ENCODE measurements at regions not wholly inside any gene's neighbourhood (a gene's known extent, or its start where the extent isn't known, plus 50 kb on each side); places are given as distances from the start of the nearest gene placed in this dataset.
"Not testable (repeated sequence)": the region's sequence is repeated elsewhere in the genome, so short reads cannot be mapped to it uniquely, and the experiment has no call there.

DNA sequence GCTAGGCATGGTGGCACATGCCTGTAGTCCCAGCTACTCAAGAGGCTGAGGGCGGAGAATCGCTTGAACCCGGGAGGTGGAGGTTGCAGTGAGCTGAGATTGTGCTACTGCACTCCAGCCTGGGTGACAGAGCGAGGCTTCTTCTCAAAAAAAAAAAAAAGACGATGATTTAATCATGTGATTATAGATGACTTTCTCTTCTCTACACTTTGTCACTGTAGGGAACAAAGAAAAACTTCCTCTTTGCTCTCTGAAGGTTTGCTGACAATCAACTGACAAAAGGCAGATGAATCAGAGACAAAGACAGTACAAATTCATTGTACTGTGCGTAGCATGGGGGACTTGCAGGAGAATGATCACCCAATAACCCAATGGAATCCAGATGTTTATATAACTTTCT, 108.0 kb downstream of the BDH1 start:
- peak overlapping the region in 1 of 2 donors; percentile 76 for H3K27ac ChIP-seq (ENCODE audit: low read depth in 1 of 2, low read length in 1 of 2)
- WGBS: 65% methylated on average over 6 of the region's 6 CpGs

DNA sequence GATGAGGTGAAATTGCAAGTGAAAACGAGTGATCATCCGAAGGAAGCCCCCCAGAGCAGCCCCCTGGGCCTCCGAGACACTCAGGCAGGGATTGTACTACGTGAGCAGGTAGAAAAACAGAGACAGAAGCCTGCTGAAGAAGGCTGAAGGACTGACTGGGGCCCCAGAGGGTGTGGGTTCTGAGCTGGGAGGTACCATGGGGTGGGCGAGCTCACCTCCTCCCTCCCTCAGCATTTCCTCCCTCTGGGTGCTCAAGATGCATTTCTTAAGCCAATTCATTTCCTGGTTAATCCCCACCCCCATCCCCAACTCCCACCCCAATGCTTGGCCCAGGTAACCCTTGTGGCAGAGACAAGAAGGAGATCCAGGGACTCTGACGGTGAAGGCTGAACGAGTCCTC, 108.7 kb downstream of the BDH1 start:
- no peaks in the 10 kb centered on the region for H3K36me3 ChIP-seq (ENCODE audit: control insufficient read depth in 2 of 2, insufficient read depth in 2 of 2, low read length in 1 of 2)
- 85% methylated on average over 7 of the region's 7 CpGs for WGBS
- H3K27ac ChIP-seq (ENCODE audit: low read depth in 1 of 2, low read length in 1 of 2): peak overlapping the region in 1 of 2 donors; percentile 76
- no peaks in the 10 kb centered on the region for H3K9me3 ChIP-seq (ENCODE audit: control insufficient read depth in 2 of 2, insufficient read depth in 1 of 2, low read length in 1 of 2)
- peak in 4 of 9 donors; percentile 19 to 60 (median 40) for DNase-seq (ENCODE audit: low read depth in 6 of 9, low spot score in 9 of 9)
- H3K4me1 ChIP-seq (ENCODE audit: control insufficient read depth in 2 of 2, insufficient read depth in 2 of 2, low read length in 2 of 2): peaks cover 0 to 40% of the 10 kb centered on the region in 2 donors
- H3K4me3 ChIP-seq (ENCODE audit: low read length in 2 of 2): no peak overlapping the region
- no peaks in the 10 kb centered on the region for H3K27me3 ChIP-seq (ENCODE audit: control insufficient read depth in 2 of 2, insufficient read depth in 1 of 2, low read length in 1 of 2)

More for the DNA sequence above, 108.0 kb downstream of the BDH1 start:
- not testable (repeated sequence) for H3K9me3 ChIP-seq (ENCODE audit: control insufficient read depth in 2 of 2, insufficient read depth in 1 of 2, low read length in 1 of 2); H3K4me3 ChIP-seq (ENCODE audit: low read length in 2 of 2); H3K27me3 ChIP-seq (ENCODE audit: control insufficient read depth in 2 of 2, insufficient read depth in 1 of 2, low read length in 1 of 2); H3K36me3 ChIP-seq (ENCODE audit: control insufficient read depth in 2 of 2, insufficient read depth in 2 of 2, low read length in 1 of 2)
- peaks cover 0 to 40% of the 10 kb centered on the region in 2 donors for H3K4me1 ChIP-seq (ENCODE audit: control insufficient read depth in 2 of 2, insufficient read depth in 2 of 2, low read length in 2 of 2)
- DNase-seq (ENCODE audit: low read depth in 6 of 9, low spot score in 9 of 9): peak in 2 of 9 donors; percentile 39 to 61

DNA sequence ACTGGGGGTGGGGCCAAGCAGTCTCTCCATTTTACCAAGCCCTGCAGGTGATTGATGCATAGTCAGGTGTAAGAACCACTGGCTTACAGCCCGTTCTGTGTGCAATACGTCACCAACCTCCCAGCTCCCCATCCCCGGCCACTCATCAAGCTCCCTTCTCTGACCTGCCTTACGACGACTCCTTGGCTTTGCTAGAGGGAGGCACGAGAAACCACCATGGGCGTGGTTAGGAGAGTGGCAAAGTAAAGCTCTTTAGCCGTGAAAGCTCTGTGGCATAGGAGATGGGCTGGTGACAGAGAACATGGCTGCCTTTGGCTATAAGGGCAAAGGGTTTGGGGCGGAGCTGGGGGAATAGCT, 109.1 kb downstream of the BDH1 start:
- Histone ChIP-seq H3K4me3 (ENCODE audit: low read length in 2 of 2) (no peak overlapping the region), H3K27ac (ENCODE audit: low read depth in 1 of 2, low read length in 1 of 2) (peak overlapping the region in 1 of 2 donors; percentile 69), H3K27me3 (ENCODE audit: control insufficient read depth in 2 of 2, insufficient read depth in 1 of 2, low read length in 1 of 2) (no peaks in the 10 kb centered on the region), H3K4me1 (ENCODE audit: control insufficient read depth in 2 of 2, insufficient read depth in 2 of 2, low read length in 2 of 2) (peaks cover 0 to 40% of the 10 kb centered on the region in 2 donors), H3K9me3 (ENCODE audit: control insufficient read depth in 2 of 2, insufficient read depth in 1 of 2, low read length in 1 of 2) (no peaks in the 10 kb centered on the region), H3K36me3 (ENCODE audit: control insufficient read depth in 2 of 2, insufficient read depth in 2 of 2, low read length in 1 of 2) (no peaks in the 10 kb centered on the region)
- no peak for DNase-seq (ENCODE audit: low read depth in 6 of 9, low spot score in 9 of 9)
- WGBS: 94% methylated on average over 9 of the region's 9 CpGs

- H3K27ac ChIP-seq (ENCODE audit: low read depth in 1 of 2, low read length in 1 of 2): no peak overlapping the region
- no peak overlapping the region for H3K4me3 ChIP-seq (ENCODE audit: low read length in 2 of 2)
- no peaks in the 10 kb centered on the region for H3K36me3 ChIP-seq (ENCODE audit: control insufficient read depth in 2 of 2, insufficient read depth in 2 of 2, low read length in 1 of 2)
- H3K27me3 ChIP-seq (ENCODE audit: control insufficient read depth in 2 of 2, insufficient read depth in 1 of 2, low read length in 1 of 2): no peaks in the 10 kb centered on the region
- 82% methylated on average over 13 of the region's 13 CpGs for WGBS
- DNase-seq (ENCODE audit: low read depth in 6 of 9, low spot score in 9 of 9): no peak
- H3K9me3 ChIP-seq (ENCODE audit: control insufficient read depth in 2 of 2, insufficient read depth in 1 of 2, low read length in 1 of 2): no peaks in the 10 kb centered on the region
- H3K4me1 ChIP-seq (ENCODE audit: control insufficient read depth in 2 of 2, insufficient read depth in 2 of 2, low read length in 2 of 2): peaks cover 0 to 40% of the 10 kb centered on the region in 2 donors
Observed at GRCh38 chr3:197445896-197446699, 109.7 kb downstream of the BDH1 start.

DNA sequence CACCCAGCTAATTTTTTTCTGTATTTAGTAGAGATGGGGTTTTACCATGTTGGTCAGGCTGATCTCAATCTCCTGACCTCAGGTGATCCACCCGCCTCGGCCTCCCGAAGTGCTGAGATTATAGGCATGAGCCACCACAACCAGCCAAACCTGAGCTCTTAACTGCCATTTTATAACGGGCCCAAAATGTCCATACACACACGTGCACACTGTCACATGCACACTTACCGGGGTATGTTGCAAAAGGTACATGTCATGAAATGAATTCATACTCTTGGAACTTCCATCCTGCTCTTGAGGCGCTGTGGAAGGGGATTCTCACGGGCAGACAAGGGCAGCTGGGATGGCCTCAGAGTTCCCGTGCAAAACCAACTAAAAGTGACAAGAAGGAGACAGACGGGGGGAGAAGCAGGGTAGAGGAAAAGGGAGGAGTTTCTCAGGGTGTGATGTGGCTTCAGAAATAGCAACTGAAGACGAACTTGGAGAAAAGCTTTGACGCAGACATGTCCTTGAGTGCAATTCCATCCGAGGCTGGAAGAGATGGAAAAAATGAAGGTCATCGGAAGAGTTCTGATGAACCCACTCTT, 110.9 kb downstream of the BDH1 start:
- peak overlapping the region in 1 of 2 donors; percentile 6 for H3K27ac ChIP-seq (ENCODE audit: low read depth in 1 of 2, low read length in 1 of 2)
- H3K27me3 ChIP-seq (ENCODE audit: control insufficient read depth in 2 of 2, insufficient read depth in 1 of 2, low read length in 1 of 2): no peaks in the 10 kb centered on the region
- H3K36me3 ChIP-seq (ENCODE audit: control insufficient read depth in 2 of 2, insufficient read depth in 2 of 2, low read length in 1 of 2): no peaks in the 10 kb centered on the region
- H3K4me3 ChIP-seq (ENCODE audit: low read length in 2 of 2): peak overlapping the region in 1 of 2 donors; percentile 8
- peak in 4 of 9 donors; percentile 26 to 66 (median 42) for DNase-seq (ENCODE audit: low read depth in 6 of 9, low spot score in 9 of 9)
- peaks cover 0 to 40% of the 10 kb centered on the region in 2 donors for H3K4me1 ChIP-seq (ENCODE audit: control insufficient read depth in 2 of 2, insufficient read depth in 2 of 2, low read length in 2 of 2)
- WGBS: 65% methylated on average over 14 of the region's 14 CpGs
- H3K9me3 ChIP-seq (ENCODE audit: control insufficient read depth in 2 of 2, insufficient read depth in 1 of 2, low read length in 1 of 2): no peaks in the 10 kb centered on the region

- no peak for DNase-seq (ENCODE audit: low read depth in 6 of 9, low spot score in 9 of 9)
- Histone ChIP-seq H3K27ac (ENCODE audit: low read depth in 1 of 2, low read length in 1 of 2) (no peak overlapping the region), H3K4me3 (ENCODE audit: low read length in 2 of 2) (no peak overlapping the region), H3K9me3 (ENCODE audit: control insufficient read depth in 2 of 2, insufficient read depth in 1 of 2, low read length in 1 of 2) (no peaks in the 10 kb centered on the region), H3K4me1 (ENCODE audit: control insufficient read depth in 2 of 2, insufficient read depth in 2 of 2, low read length in 2 of 2) (peaks cover 0 to 40% of the 10 kb centered on the region in 2 donors), H3K27me3 (ENCODE audit: control insufficient read depth in 2 of 2, insufficient read depth in 1 of 2, low read length in 1 of 2) (no peaks in the 10 kb centered on the region), H3K36me3 (ENCODE audit: control insufficient read depth in 2 of 2, insufficient read depth in 2 of 2, low read length in 1 of 2) (no peaks in the 10 kb centered on the region)
- WGBS: 90% methylated on average over 8 of the region's 8 CpGs
Observed at GRCh38 chr3:197443506-197443905, 112.3 kb downstream of the BDH1 start.

GRCh38 chr3:197440717-197441303, 115.0 kb downstream of the BDH1 start:
- WGBS: 96% methylated on average over 7 of the region's 7 CpGs
- no peak for DNase-seq (ENCODE audit: low read depth in 6 of 9, low spot score in 9 of 9)

DNA sequence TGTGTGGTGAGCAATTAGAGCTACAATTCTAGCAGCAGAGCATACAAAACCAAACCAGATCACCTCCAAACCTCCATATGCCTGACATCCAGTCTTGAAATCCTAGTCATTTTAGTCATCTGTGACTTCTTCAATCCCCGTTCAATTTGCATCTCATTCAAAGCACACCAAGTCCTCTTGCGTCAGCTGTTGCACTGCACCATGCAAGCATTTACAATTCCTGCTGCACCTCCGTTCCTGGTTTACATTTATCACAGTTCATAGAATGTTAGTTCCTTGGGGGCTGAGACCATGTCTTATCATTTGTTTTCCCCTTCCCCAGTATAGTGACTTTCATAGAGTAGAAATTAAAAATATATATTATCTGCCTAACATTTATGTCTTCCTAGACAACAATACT, 116.9 kb downstream of the BDH1 start:
- H3K4me3 ChIP-seq (ENCODE audit: low read length in 2 of 2): no peak overlapping the region
- DNase-seq (ENCODE audit: low read depth in 6 of 9, low spot score in 9 of 9): no peak
- H3K36me3 ChIP-seq (ENCODE audit: control insufficient read depth in 2 of 2, insufficient read depth in 2 of 2, low read length in 1 of 2): no peaks in the 10 kb centered on the region
- 98% methylated on average over 3 of the region's 3 CpGs for WGBS
- H3K9me3 ChIP-seq (ENCODE audit: control insufficient read depth in 2 of 2, insufficient read depth in 1 of 2, low read length in 1 of 2): no peaks in the 10 kb centered on the region
- no peak overlapping the region for H3K27ac ChIP-seq (ENCODE audit: low read depth in 1 of 2, low read length in 1 of 2)
- peaks cover 0 to 2% of the 10 kb centered on the region in 2 donors for H3K4me1 ChIP-seq (ENCODE audit: control insufficient read depth in 2 of 2, insufficient read depth in 2 of 2, low read length in 2 of 2)
- H3K27me3 ChIP-seq (ENCODE audit: control insufficient read depth in 2 of 2, insufficient read depth in 1 of 2, low read length in 1 of 2): no peaks in the 10 kb centered on the region

More at GRCh38 chr3:197440717-197441303, 115.0 kb downstream of the BDH1 start:
- peaks cover 0 to 20% of the 10 kb centered on the region in 2 donors for H3K4me1 ChIP-seq (ENCODE audit: control insufficient read depth in 2 of 2, insufficient read depth in 2 of 2, low read length in 2 of 2)
- no peaks in the 10 kb centered on the region for H3K36me3 ChIP-seq (ENCODE audit: control insufficient read depth in 2 of 2, insufficient read depth in 2 of 2, low read length in 1 of 2)
- no peaks in the 10 kb centered on the region for H3K9me3 ChIP-seq (ENCODE audit: control insufficient read depth in 2 of 2, insufficient read depth in 1 of 2, low read length in 1 of 2)
- H3K4me3 ChIP-seq (ENCODE audit: low read length in 2 of 2): no peak overlapping the region
- H3K27ac ChIP-seq (ENCODE audit: low read depth in 1 of 2, low read length in 1 of 2): no peak overlapping the region
- no peaks in the 10 kb centered on the region for H3K27me3 ChIP-seq (ENCODE audit: control insufficient read depth in 2 of 2, insufficient read depth in 1 of 2, low read length in 1 of 2)

DNA sequence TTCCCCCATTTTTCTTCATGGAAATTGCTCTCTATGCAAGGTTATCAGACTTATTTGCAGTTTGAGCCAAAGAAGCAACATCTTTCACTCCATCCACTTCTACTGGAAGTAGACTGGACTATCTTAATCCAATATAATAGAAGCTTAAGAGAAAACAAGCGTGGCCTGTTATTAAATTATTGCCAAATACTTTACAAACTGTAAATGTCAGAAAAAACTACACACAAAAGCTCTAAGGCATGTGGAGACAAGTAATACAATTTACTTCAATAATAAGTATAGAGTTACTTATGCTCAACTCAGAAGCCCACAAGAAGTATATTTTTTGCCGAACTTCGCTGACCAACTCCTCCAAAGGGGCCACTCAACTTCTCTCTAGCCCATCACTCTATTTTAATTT, 120.3 kb downstream of the BDH1 start:
- H3K27me3 ChIP-seq (ENCODE audit: control insufficient read depth in 2 of 2, insufficient read depth in 1 of 2, low read length in 1 of 2): no peaks in the 10 kb centered on the region

More for the DNA sequence above, 120.3 kb downstream of the BDH1 start:
- Histone ChIP-seq H3K4me3 (ENCODE audit: low read length in 2 of 2) (no peak overlapping the region), H3K9me3 (ENCODE audit: control insufficient read depth in 2 of 2, insufficient read depth in 1 of 2, low read length in 1 of 2) (no peaks in the 10 kb centered on the region), H3K4me1 (ENCODE audit: control insufficient read depth in 2 of 2, insufficient read depth in 2 of 2, low read length in 2 of 2) (no peaks in the 10 kb centered on the region), H3K27ac (ENCODE audit: low read depth in 1 of 2, low read length in 1 of 2) (no peak overlapping the region), H3K36me3 (ENCODE audit: control insufficient read depth in 2 of 2, insufficient read depth in 2 of 2, low read length in 1 of 2) (no peaks in the 10 kb centered on the region)
- DNase-seq (ENCODE audit: low read depth in 6 of 9, low spot score in 9 of 9): no peak
- 96% methylated on average over 3 of the region's 3 CpGs for WGBS
